COLO829 (cell line): ENCODE measurements at regions not wholly inside any gene's neighbourhood (a gene's known extent, or its start where the extent isn't known, plus 50 kb on each side); places are given as distances from the start of the nearest gene placed in this dataset.
A peak's percentile ranks its signal among the peaks of the same experiment; 100 is the strongest.

Experiments used
- DNase-seq: peaks from one replicate; pipeline ENCODE4 v3.0.0; 2012; ENCODE audit warnings: low spot score

GRCh38 chr6:66796987-66797386, 1090.0 kb upstream of the EYS start:
- no peak for DNase-seq

- DNase-seq: no peak
Measured at GRCh38 chr6:66788579-66788978, 1081.6 kb upstream of the EYS start.

- no peak for DNase-seq
Measured at GRCh38 chr6:66772800-66773199, 1065.8 kb upstream of the EYS start.

- DNase-seq: no peak
Measured at GRCh38 chr6:66771626-66772025, 1064.6 kb upstream of the EYS start.

GRCh38 chr6:66751630-66752029, 1044.6 kb upstream of the EYS start:
- no peak for DNase-seq

GRCh38 chr6:66740346-66740745, 1033.3 kb upstream of the EYS start:
- no peak for DNase-seq

- no peak for DNase-seq
Measured at GRCh38 chr6:66735106-66735890, 1028.3 kb upstream of the EYS start.

GRCh38 chr6:66731310-66731709, 1024.3 kb upstream of the EYS start:
- no peak for DNase-seq

GRCh38 chr6:66725670-66726069, 1018.6 kb upstream of the EYS start:
- no peak for DNase-seq

GRCh38 chr6:66717801-66718200, 1010.8 kb upstream of the EYS start:
- DNase-seq: no peak

- DNase-seq: no peak
Measured at GRCh38 chr6:66699385-66699784, 992.4 kb upstream of the EYS start.

GRCh38 chr6:66689608-66690007, 982.6 kb upstream of the EYS start:
- DNase-seq: no peak

GRCh38 chr6:66687611-66688140, 980.6 kb upstream of the EYS start:
- no peak for DNase-seq

GRCh38 chr6:66675906-66676305, 968.9 kb upstream of the EYS start:
- peak; percentile 36 for DNase-seq

GRCh38 chr6:66664112-66664511, 957.1 kb upstream of the EYS start:
- no peak for DNase-seq

GRCh38 chr6:66662721-66663507, 955.9 kb upstream of the EYS start:
- DNase-seq: no peak

GRCh38 chr6:66662196-66662595, 955.2 kb upstream of the EYS start:
- DNase-seq: peak; percentile 13

- no peak for DNase-seq
Measured at GRCh38 chr6:66655420-66655819, 948.4 kb upstream of the EYS start.

- no peak for DNase-seq
Measured at GRCh38 chr6:66638518-66638917, 931.5 kb upstream of the EYS start.

GRCh38 chr6:66638099-66638498, 931.1 kb upstream of the EYS start:
- no peak for DNase-seq

GRCh38 chr6:66628917-66629316, 921.9 kb upstream of the EYS start:
- DNase-seq: no peak

- no peak for DNase-seq
Measured at GRCh38 chr6:66623050-66623449, 916.0 kb upstream of the EYS start.

GRCh38 chr6:66605971-66606370, 898.9 kb upstream of the EYS start:
- no peak for DNase-seq
